GM23338 (cell line): ENCODE measurements at regions not wholly inside any gene's neighbourhood (a gene's known extent, or its start where the extent isn't known, plus 50 kb on each side); places are given as distances from the start of the nearest gene placed in this dataset.

Experiments
- ATAC-seq: fragments of 200-7000 bp; cut with Tn5 transposase; 3 replicates; pipeline ENCODE4 v1.9.1; 2020
- DNase-seq: peaks from one replicate; pipeline ENCODE4 v3.0.0-alpha.2; 2015; ENCODE audit warnings: low spot score
- H2AFZ ChIP-seq: fragments of 200-600 bp; sonication (generic); 2 replicates; pipeline ENCODE4 v1.8.0; 2016; ENCODE audit warnings: antibody characterized with exemption, mild to moderate bottlenecking, moderate library complexity
- H3F3A ChIP-seq: fragments of 200-600 bp; sonication (generic); replicated peaks from 2 replicates; pipeline ENCODE4 v1.8.0; 2017; ENCODE audit warnings: antibody characterized with exemption, mixed run types, low read depth
- H3K27ac ChIP-seq: fragments of 200-600 bp; sonication (generic); 2 replicates; pipeline ENCODE4 v1.6.1; 2016; ENCODE audit warnings: low read depth
- H3K27me3 ChIP-seq: fragments of 200-600 bp; sonication (generic); 2 replicates; pipeline ENCODE4 v1.8.0; 2016; ENCODE audit warnings: mild to moderate bottlenecking, mixed run types, moderate library complexity; ENCODE audit not compliant: insufficient read depth
- H3K36me3 ChIP-seq: fragments of 200-600 bp; sonication (generic); 2 replicates; pipeline ENCODE4 v1.8.0; 2016; ENCODE audit warnings: mild to moderate bottlenecking; ENCODE audit not compliant: insufficient read depth
- H3K4me1 ChIP-seq: fragments of 200-600 bp; sonication (generic); 2 replicates; pipeline ENCODE4 v1.8.0; 2016; ENCODE audit warnings: mild to moderate bottlenecking, moderate library complexity; ENCODE audit not compliant: insufficient read depth
- H3K4me2 ChIP-seq: fragments of 200-600 bp; sonication (generic); 2 replicates; pipeline ENCODE4 v1.7.1; 2017; ENCODE audit warnings: mixed run types
- H3K4me3 ChIP-seq: fragments of 200-600 bp; sonication (generic); 2 replicates; pipeline ENCODE4 v1.6.1; 2016; ENCODE audit warnings: mixed run types
- H3K79me2 ChIP-seq: fragments of 200-600 bp; sonication (generic); replicated peaks from 2 replicates; pipeline ENCODE4 v1.8.0; 2017; ENCODE audit warnings: mild to moderate bottlenecking; ENCODE audit not compliant: insufficient read depth
- H3K9me2 ChIP-seq: fragments of 200-600 bp; sonication (generic); 2 replicates; pipeline ENCODE4 v1.8.0; 2017; ENCODE audit not compliant: insufficient read depth
- H4K20me1 ChIP-seq: fragments of 200-600 bp; sonication (generic); replicated peaks from 2 replicates; pipeline ENCODE4 v1.8.0; 2017; ENCODE audit warnings: mild to moderate bottlenecking; ENCODE audit not compliant: insufficient read depth
- H3K27ac Mint-ChIP-seq: 2 replicates; pipeline ENCODE4 v1.8.0; 2020; ENCODE audit warnings: inconsistent platforms, mild to moderate bottlenecking, moderate library complexity, mixed read lengths
- H3K27me3 Mint-ChIP-seq: 3 replicates; pipeline ENCODE4 v1.8.0; 2022; ENCODE audit warnings: low read depth, mild to moderate bottlenecking, moderate library complexity, mixed read lengths, inconsistent platforms; ENCODE audit not compliant: insufficient read depth, poor library complexity
- H3K36me3 Mint-ChIP-seq: 3 replicates; pipeline ENCODE4 v1.8.0; 2021; ENCODE audit warnings: low read depth, mild to moderate bottlenecking, inconsistent platforms, moderate library complexity, mixed read lengths
- H3K4me1 Mint-ChIP-seq: 3 replicates; pipeline ENCODE4 v1.8.0; 2020; ENCODE audit warnings: mild to moderate bottlenecking, inconsistent platforms, mixed read lengths
- H3K4me3 Mint-ChIP-seq: 3 replicates; pipeline ENCODE4 v1.8.0; 2021; ENCODE audit warnings: moderate library complexity, mild to moderate bottlenecking, inconsistent platforms, mixed read lengths
- H3K9me3 Mint-ChIP-seq: 3 replicates; pipeline ENCODE4 v1.8.0; 2020; ENCODE audit warnings: moderate library complexity, mild to moderate bottlenecking, inconsistent platforms, mixed read lengths
- CREB1 ChIP-seq: fragments of 250-450 bp; sonication (Bioruptor Pico); IDR thresholded peaks from 2 replicates; pipeline ENCODE4 v1.5.0; 2020; ENCODE audit warnings: low read depth, mild to moderate bottlenecking, moderate library complexity
- CTCF ChIP-seq, 2 experiments: fragments of 200-600 bp in 1 of 2; sonication (generic) in 1 of 2; conservative IDR thresholded peaks; 2 replicates each; pipeline versions ENCODE4 v1.5.1 to v1.6.1; 2016 to 2017; ENCODE audit warnings: antibody characterized with exemption in 2 of 2, low read depth in 2 of 2, mild to moderate bottlenecking in 2 of 2, moderate library complexity in 1 of 2
- ETS1 ChIP-seq: IDR thresholded peaks from 2 replicates; pipeline ENCODE4 v1.6.1; 2016; ENCODE audit warnings: antibody characterized with exemption
- EZH2 ChIP-seq: fragments of 200-600 bp; sonication (generic); IDR thresholded peaks from one replicate; pipeline ENCODE4 v1.8.0; 2017; ENCODE audit warnings: antibody characterized with exemption, mild to moderate bottlenecking, low read depth; ENCODE audit not compliant: unreplicated experiment
- EZH2phosphoT487 ChIP-seq: fragments of 200-600 bp; sonication (generic); IDR thresholded peaks from one replicate; pipeline ENCODE4 v1.8.1; 2018; ENCODE audit warnings: antibody characterized with exemption; ENCODE audit not compliant: unreplicated experiment
- JUNB ChIP-seq: IDR thresholded peaks from one replicate; pipeline ENCODE4 v1.6.1; 2016; ENCODE audit warnings: antibody characterized with exemption; ENCODE audit not compliant: unreplicated experiment
- NANOG ChIP-seq: IDR thresholded peaks from 2 replicates; pipeline ENCODE4 v1.6.1; 2016; ENCODE audit warnings: antibody characterized with exemption, borderline replicate concordance
- POLR2AphosphoS5 ChIP-seq: IDR thresholded peaks from 2 replicates; pipeline ENCODE4 v1.6.1; 2016; ENCODE audit warnings: antibody characterized with exemption, low read depth
- REST ChIP-seq: IDR thresholded peaks from one replicate; pipeline ENCODE4 v1.6.1; 2018; ENCODE audit warnings: antibody characterized with exemption; ENCODE audit not compliant: unreplicated experiment
- ZNF114 ChIP-seq: fragments of 250-450 bp; sonication (Bioruptor Pico); IDR thresholded peaks from 2 replicates; pipeline ENCODE4 v1.5.0; 2020; ENCODE audit warnings: mild to moderate bottlenecking, moderate library complexity
- ZNF331 ChIP-seq: fragments of 250-450 bp; sonication (Bioruptor Pico); IDR thresholded peaks from 2 replicates; pipeline ENCODE4 v1.5.0; 2020; ENCODE audit warnings: low read depth, mild to moderate bottlenecking, moderate library complexity

GRCh38 chr5:5799826-5800225, 377.3 kb downstream of the ICE1 start:
- Mint-ChIP-seq H3K36me3 (peaks cover 2% of the 10 kb centered on the region; the same call in 1 of the 3 replicates), H3K27ac (no peak overlapping the region), H3K27me3 (peaks cover 1% of the 10 kb centered on the region), H3K4me3 (no peak overlapping the region), H3K4me1 (0 out of 3 replicates have a peak, but pooled peaks cover 3% of the 10 kb centered on the region), H3K9me3 (no peaks in the 10 kb centered on the region)
- H3K4me2 ChIP-seq = no peak overlapping the region
- no peaks in the 10 kb centered on the region for H3K79me2 ChIP-seq
- H3K4me3 ChIP-seq = no peak overlapping the region
- H3K27me3 ChIP-seq = no peaks in the 10 kb centered on the region
- peaks cover 17% of the 10 kb centered on the region; the same call in 1 of the 2 replicates for H3K9me2 ChIP-seq
- H2AFZ ChIP-seq = no peak overlapping the region
- H3K36me3 ChIP-seq = no peaks in the 10 kb centered on the region
- H3F3A ChIP-seq = no peaks in the 10 kb centered on the region
- H4K20me1 ChIP-seq = no peaks in the 10 kb centered on the region
- TF ChIP-seq ETS1 = no peak
- TF ChIP-seq ZNF114 (CRISPR knock-in tag) = no peak
- no peak for ATAC-seq
- no peak for DNase-seq
- H3K27ac ChIP-seq = no peak overlapping the region
- no peaks in the 10 kb centered on the region for H3K4me1 ChIP-seq

- Histone ChIP-seq H3K4me2 (no peak overlapping the region), H3K27me3 (no peaks in the 10 kb centered on the region), H3K4me3 (no peak overlapping the region), H3F3A (no peaks in the 10 kb centered on the region), H3K27ac (no peak overlapping the region), H3K36me3 (no peaks in the 10 kb centered on the region), H3K4me1 (no peaks in the 10 kb centered on the region), H4K20me1 (no peaks in the 10 kb centered on the region), H3K79me2 (no peaks in the 10 kb centered on the region), H2AFZ (no peak overlapping the region), H3K9me2 (peaks cover 17% of the 10 kb centered on the region; the same call in 1 of the 2 replicates)
- ATAC-seq = no peak
- H3K4me1 Mint-ChIP-seq = peaks cover 3% of the 10 kb centered on the region; the same call in 1 of the 3 replicates
- no peak overlapping the region for H3K27ac Mint-ChIP-seq
- peaks cover 2% of the 10 kb centered on the region; the same call in 1 of the 3 replicates for H3K36me3 Mint-ChIP-seq
- no peak overlapping the region for H3K4me3 Mint-ChIP-seq
- DNase-seq = no peak
- H3K9me3 Mint-ChIP-seq = no peaks in the 10 kb centered on the region
- H3K27me3 Mint-ChIP-seq = peaks cover under 1% of the 10 kb centered on the region
- TF ChIP-seq EZH2 = no peak
- no peak for TF ChIP-seq ETS1
- TF ChIP-seq JUNB = no peak
- TF ChIP-seq CREB1 = no peak
- no peak for TF ChIP-seq POLR2AphosphoS5
- TF ChIP-seq ZNF331 = no peak
- TF ChIP-seq CTCF (conservative IDR thresholded peaks at IDR 0.05; ENCODE audit: low read depth in 2 of 2) = no peak
- no peak for TF ChIP-seq NANOG
- TF ChIP-seq EZH2phosphoT487 = no peak
- TF ChIP-seq REST = no peak
These were observed 376.8 kb downstream of the ICE1 start for GRCh38 chr5:5799229-5799628.
